ENCODE measurements at regions not wholly inside any gene's neighbourhood (a gene's known extent, or its start where the extent isn't known, plus 50 kb on each side); places are given as distances from the start of the nearest gene placed in this dataset.

DNA sequence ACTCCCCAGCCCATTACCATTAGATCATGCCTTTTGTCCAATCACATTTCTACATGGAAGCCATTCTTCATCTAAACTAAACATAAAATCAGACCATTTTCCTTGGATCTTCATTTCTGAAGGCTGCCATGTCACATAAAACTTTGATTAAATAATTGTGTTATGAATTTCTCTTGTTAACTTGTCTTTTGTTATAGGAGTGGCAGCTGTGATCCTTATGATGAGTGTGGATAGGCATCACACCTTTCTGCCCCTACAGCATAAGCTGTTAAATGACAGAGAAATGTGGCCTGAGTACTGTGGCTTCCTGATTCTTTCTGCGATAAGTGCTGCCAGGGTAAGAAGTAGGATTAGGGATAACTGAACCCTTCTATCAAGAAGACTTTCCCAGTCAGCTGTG is 247.1 kb upstream of the MOCS1 start:
- H3K27ac ChIP-seq, result no peak overlapping the region
- TF ChIP-seq, protein P1, sequence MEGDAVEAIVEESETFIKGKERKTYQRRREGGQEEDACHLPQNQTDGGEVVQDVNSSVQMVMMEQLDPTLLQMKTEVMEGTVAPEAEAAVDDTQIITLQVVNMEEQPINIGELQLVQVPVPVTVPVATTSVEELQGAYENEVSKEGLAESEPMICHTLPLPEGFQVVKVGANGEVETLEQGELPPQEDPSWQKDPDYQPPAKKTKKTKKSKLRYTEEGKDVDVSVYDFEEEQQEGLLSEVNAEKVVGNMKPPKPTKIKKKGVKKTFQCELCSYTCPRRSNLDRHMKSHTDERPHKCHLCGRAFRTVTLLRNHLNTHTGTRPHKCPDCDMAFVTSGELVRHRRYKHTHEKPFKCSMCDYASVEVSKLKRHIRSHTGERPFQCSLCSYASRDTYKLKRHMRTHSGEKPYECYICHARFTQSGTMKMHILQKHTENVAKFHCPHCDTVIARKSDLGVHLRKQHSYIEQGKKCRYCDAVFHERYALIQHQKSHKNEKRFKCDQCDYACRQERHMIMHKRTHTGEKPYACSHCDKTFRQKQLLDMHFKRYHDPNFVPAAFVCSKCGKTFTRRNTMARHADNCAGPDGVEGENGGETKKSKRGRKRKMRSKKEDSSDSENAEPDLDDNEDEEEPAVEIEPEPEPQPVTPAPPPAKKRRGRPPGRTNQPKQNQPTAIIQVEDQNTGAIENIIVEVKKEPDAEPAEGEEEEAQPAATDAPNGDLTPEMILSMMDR (conservative IDR thresholded peaks at IDR 0.05), result no peak

DNA sequence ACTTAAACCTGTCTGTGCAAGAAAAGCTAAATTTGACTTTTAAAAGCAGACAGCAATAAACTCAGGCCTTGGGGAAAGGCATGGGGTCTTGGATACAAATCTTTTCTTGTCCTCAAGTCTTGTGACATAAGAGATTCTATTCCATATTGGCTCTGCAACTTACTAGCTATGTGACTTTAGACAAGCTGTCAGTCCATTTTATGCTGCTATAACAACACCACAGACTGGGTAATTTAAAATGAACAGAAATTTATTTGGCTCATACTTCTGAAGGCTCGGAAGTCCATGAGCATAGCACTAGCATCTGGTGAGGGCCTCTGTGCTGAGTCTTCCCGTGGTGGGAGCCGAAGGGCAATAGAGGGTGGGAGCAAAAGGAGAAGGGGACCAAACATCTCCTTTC is 246.0 kb upstream of the MOCS1 start:
- TF ChIP-seq, protein P1 (conservative IDR thresholded peaks at IDR 0.05), result no peak
- no peak overlapping the region for H3K27ac ChIP-seq

DNA sequence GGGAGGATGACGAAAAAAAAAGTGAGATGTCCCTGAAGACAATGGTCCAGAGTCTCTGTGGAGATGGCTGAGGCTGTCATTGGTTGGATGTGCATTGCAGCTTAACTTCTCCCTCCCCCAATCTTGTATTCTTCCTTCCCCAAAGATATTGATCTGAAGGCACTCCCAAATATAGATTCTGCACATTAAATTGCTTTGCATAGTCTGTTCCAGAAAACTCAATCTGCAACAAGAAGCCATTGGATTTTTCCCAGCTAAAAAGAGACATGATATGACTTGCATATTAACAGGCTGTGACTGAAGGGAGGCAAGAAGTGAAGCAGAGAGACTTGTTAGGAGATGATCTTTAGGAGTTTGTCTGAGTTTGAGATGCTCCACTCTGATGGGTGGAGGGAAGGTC is 245.2 kb upstream of the MOCS1 start:
- TF ChIP-seq, protein P1 (conservative IDR thresholded peaks at IDR 0.05), result no peak
- H3K27ac ChIP-seq, result no peak overlapping the region

DNA sequence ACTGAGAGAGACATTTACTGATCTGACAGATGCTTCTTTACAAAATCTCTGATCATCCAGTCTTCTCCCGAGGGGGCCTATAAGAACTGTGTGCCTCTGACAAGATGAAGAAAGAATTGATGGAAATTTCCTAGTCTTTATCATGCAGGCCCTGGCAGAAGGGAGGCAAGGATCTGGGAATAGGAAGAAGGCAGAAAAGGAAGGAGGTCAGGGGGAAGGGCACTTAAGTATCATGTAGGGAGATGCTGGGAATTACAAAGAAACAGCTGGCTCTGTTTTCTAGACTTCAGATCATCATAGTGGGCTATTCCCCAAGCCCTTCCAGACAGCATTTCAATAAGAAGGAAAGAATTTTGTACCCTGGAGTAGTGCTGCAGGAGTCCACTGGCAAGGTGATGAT is 243.3 kb upstream of the MOCS1 start:
- no peak overlapping the region for H3K27ac ChIP-seq
- TF ChIP-seq, protein P1 (conservative IDR thresholded peaks at IDR 0.05), result no peak

DNA sequence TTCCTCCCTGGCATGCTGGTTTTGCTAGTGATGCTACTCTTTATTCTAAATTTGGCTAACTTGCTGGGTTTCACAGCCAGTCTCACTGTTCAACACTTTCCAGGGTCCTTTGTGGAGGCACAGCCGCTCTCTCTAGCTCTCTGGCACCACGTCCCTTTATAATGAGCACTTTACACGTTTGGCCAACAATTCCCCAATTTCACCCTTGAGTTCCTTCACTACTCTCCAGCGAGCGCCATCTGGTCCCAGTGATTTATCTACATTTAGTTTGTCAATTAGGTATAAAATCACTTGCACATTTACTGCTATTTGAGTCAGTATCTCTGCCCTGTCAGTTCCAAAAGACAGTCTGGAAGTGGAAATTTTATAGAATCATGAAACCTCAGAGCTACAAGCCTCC is 241.9 kb upstream of the MOCS1 start:
- TF ChIP-seq, protein P1 (conservative IDR thresholded peaks at IDR 0.05), result no peak
- no peak overlapping the region for H3K27ac ChIP-seq

DNA sequence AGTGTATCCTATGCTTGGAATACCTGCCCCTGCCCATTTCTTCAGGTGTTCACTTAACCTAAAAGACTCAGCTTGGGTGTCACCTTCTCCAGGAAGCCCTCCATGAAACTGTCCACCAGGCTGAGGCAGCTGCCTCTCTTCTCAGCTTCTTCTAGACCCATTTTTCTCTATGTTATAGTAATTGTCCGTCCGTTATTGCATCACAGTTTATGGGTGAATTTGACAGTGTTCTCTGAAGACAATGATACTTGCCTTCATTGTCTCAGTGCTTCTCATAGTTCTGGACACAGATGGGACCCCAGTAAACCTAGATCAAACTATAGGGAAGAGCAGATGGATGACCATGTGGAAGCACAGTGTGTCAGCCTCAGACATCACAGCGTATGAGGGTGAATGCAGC is 238.0 kb upstream of the MOCS1 start:
- TF ChIP-seq, protein P1 (conservative IDR thresholded peaks at IDR 0.05), result no peak
- H3K27ac ChIP-seq, result no peak overlapping the region

DNA sequence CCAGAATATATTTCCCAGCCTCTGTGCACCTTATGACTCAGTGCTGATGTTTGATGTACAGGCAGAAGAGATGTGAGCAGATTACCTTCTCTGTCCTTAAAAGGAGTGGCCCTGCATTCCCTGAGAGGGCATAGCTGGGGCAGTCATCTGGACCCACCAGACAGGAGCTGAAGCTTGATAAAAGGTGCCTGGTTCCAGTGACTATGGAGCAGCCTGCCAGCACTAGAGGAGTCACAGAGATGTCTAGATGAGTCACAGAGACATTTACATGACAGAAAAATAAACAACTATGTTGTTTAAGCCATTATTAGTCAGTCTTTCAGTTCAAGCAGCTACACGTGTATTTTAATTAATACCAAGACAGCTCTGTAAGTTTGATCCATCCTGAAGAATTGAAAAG is 237.1 kb upstream of the MOCS1 start:
- TF ChIP-seq, protein P1 (conservative IDR thresholded peaks at IDR 0.05), result no peak
- H3K27ac ChIP-seq, result no peak overlapping the region

DNA sequence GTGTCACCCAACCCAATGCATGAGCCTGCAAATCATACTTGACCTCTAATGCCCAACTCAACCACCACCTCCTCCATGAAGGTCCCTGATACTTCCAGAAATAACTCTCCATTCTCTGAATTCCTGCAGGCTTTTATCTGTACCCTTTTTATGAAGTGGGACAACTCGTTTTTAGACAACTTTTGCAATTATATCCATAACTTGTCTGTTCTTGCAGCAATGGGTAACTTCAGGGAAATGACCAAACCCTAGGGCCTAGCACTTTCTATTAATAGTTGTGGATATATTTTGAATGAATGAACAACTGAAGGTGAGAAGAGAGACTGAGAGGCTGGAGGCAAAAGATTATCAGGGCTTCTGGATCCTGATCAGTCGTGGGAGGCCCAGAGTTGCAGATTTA is 236.6 kb upstream of the MOCS1 start:
- TF ChIP-seq, protein P1 (conservative IDR thresholded peaks at IDR 0.05), result no peak
- H3K27ac ChIP-seq, result no peak overlapping the region
